ENCODE measurements at regions not wholly inside any gene's neighbourhood (a gene's known extent, or its start where the extent isn't known, plus 50 kb on each side); places are given as distances from the start of the nearest gene placed in this dataset.
"Not testable (repeated sequence)": the region's sequence is repeated elsewhere in the genome, so short reads cannot be mapped to it uniquely, and the experiment has no call there.

DNA sequence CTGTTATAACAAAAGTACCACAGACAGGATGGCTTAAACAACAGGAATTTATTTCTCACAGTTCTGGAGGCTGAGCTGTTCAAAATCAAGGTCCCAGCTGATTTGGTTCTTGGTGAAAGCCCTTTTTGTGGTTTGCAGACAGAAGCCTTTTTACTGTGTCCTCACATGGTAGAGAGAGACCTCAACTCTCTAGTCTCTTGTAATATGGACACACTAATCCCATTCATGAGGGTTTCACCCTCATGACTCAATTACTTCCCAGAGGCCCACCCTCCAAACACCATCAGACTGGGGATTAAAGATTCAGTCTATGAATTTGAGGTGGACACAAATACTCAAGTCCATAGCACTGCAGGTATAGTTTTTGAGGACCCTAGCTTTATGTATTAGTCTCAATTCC is 97.3 kb upstream of the WIPF3 start:
- not testable (repeated sequence) for DNase-seq

DNA sequence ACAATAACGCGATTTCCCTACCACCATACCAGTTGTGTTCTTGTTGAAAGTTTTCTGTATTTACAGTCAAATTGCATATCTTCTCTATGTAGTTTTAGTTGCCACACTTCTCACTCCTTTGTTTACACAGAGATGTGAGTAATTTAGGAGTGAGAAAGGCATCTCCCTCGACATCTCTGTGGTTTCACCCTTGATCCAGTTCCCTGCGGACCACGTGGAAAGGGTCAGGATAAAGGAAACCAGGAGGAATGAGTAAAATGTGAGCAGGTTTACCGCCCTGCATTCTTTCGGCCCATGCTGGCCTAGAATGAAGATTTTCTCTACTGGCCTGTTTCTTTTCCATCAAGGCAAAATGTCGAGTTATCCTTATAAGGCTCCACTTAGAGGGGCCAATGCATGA is 83.2 kb upstream of the WIPF3 start:
- peak; percentile 24 for DNase-seq

DNA sequence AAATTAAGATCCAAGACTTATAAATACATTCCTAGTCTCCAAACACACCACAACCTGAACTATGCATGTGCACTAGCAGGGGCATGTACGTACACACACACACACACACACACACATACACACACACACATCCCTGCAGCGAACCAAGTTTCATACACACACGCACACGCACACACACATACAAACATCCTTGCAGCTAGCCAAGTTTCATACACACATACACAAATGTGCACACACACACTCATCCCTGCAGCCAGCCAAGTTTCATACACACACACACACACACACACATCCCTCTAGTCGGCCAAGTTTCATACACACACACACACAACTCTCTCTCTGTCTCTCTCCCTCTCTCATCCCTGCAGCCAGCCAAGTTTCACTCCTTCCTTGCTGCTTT is 82.7 kb upstream of the WIPF3 start:
- DNase-seq, result no peak

DNA sequence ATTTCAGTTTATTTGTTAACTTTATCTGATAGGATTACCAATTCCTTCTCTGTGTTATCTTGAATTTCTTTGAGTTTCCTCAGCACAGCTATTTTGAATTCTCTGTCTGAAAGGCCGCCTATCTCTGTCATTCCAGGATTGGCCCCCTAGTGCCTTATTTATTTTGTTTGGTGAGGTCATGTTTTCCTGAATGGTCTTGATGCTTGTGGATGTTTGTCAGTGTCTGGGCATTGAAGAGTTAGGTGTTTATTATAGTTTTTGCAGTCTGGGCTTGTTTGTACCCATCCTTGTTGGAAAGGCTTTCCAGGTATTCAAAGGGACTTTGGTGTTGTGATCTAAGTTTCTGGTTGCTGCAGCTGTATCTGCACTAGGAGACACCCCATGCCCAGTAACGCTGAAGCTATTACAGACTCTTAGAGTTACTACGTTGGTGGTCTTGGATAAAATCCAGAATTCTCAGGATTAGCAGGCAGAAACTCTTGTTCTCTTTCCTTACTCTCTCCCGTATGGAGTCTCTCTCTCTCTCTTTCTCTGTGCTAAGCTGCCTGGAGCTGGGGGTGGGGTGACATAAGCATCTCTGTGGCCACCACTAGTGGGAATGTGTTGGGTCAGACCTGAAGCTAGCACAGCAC is 76.7 kb upstream of the WIPF3 start:
- not testable (repeated sequence) for DNase-seq

DNA sequence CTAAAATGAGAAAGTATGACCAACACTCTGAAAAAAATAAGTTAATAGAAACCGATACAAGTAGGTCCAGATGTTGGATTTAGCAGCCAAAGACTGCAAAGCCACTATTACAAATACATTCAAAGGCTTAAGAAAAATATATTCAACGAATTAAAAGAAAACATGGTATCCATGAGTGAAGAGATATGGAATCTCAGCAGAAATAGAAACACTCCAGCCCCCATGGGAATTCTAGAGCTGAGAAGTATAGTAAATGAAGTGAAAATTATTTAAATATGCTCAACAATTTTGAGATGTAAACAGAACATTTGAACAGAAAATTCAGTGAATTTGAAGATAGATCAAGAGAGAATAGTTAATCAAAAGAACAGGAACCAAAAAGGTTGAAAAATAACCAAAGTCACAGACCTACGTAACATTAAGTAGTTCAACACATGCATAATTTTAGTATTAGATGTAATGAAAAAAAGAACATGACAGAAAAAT is 72.0 kb upstream of the WIPF3 start:
- no peak for DNase-seq

DNA sequence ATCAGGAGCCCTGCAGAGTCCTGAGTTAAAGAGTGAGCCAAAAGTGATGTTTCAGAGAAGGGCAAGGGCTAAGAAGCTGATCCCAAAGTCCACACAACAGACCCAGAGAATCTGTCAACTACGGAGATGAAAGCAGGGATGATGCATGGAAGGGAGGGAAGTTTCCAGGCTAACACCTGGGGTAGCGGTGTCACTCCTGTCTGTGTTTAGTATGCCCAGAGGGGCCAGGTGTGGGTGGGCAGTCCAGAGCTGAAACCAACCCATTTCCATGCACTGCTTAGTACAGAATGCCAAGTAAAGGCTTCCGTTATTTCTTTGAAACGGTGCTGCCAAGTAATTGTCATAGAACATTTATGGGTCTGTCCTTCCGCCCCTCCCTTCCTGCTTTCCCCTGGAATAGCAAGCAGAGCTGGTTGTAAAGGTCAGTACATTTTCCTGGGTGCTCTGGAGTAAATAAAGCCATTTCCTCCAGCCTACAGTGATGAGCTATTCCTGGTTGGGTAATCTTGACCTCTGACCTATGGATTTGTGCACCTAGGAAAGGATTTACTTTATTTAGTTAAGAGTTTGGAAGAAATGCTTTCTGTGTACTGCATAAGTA is 58.6 kb upstream of the WIPF3 start:
- peak; percentile 47 for DNase-seq

DNA sequence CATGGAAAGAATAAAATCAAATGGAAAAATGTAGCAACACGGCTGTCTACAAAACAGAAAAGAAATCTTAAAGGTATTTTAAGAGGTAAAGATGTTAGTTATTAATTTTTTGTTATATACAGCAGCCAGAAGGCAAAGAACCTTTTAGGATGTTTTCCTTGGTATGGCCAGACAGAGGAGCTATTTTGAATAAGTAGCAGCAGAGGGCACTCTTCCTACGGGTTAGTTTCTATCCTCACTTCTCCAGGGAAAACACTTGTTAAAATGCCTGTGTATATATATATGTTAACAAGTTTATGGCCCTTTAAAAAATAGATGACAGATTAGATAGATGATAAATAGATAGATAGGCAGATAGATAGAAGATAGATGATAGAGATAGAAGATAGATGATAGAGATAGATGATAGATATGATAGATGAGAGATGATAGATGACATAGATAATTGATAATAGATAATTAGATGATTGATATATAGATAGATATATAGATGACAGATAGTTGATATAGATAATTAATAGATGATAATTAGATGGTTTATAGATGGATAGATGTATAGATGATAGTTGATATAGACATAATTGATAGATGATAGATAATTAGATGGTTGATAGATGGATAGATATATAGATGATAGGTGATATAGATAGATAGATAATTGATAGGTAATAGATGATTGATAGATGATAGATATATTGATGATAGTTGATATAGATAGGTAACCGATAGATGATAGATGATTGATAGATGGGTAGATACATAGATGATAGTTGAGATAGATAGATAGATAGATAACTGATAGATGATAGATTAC is 57.8 kb upstream of the WIPF3 start:
- peak; percentile 90 for DNase-seq

DNA sequence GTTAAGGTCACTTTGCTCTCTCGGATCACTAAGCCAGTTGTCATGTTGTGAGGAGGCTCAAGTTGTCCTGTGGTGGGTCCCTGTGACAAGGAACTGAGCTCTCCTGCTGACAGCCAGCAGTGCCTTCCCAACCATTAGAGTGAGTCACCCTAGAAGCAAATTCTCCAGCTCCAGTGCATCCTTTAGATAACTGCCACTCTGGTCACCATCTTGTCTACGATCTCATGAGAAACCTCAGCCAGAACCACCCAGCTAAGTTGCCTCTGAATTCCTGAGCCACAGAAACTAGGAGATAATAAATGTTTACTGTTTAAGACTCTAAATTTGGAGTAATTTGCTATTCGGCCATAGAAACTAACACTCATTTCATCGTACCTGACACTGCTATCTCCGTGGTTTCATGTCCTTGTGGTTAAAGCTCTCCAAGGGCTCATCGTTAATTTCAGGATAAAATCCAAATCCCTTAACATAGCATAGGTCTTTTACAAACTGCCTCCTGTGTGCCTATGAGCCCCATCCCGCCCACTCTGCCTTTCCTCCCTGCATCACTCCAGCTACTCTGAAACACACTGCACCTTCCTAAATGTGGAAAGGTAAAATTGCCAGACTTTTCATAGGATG is 56.5 kb upstream of the WIPF3 start:
- no peak for DNase-seq

DNA sequence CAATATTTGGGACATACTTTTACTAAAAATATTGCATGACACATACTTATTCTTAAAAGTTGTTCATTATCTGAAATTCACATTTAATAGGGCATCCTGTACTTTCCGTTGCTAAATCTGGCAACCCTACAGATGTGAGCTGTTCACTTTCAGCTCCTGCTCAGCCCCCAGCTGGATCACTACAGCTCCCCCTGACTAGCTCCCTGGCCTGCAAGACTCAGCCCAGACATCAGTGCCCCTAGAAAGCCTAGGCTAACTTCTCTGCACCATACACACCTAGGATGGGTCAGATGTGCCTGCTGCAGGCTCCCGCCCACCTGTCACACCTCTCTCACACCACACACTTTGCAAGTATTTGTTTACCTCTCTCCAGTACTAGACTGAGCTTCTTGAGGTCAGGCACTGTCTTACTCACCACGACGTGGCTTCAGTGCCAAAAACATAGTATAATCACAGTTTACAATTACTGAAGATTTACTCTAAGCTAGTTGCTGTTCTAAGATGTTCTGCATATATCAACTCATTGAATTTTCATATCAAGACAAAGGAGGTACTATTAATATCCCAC is 55.9 kb upstream of the WIPF3 start:
- not testable (repeated sequence) for DNase-seq

DNA sequence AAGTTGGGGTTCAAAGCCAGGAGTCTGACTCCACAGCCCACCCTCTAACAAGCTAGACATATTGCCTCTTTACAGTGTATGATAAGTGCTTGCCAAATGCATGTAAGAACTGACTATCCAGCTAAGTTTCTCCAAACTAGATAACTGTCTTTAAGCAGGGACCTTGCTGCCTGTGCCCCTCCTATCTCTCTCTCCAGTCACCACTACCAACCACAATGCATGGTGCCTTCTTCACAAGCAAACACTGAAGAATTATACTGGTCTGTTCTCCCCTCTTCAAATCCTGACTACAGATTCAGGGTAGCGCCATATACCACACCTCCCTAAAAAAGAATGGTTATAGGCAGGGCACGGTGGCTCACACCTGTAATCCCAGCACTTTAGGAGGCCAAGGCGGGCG is 55.3 kb upstream of the WIPF3 start:
- DNase-seq, result not testable (repeated sequence)

DNA sequence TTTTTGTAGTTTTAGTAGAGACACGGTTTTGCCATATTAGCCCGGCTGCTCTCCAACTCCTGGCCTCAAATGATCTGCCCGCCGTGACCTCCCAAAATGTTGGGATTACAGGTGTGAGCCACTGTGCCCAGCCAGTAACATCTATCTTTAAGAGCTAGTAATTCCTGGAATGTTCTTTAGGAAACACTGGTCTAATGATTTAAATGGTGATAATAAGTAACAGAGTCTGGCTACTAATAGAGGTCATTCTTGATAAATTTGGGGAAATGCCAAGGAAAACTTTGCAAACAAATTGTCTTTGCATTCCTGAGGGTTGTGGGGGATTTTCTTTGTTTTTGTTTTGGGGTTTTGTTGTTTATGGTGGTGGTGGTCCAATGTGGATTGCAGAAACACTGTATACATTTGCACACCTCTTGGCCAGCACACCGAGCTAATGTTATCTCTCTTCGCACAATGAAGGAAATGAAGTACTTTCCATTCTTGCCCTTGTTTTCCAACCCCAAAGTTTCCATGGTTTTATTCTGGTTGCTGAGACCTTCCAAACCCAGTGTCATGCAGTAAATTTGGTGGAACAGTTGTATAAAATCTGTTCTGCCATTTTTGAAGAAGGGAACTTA is 51.3 kb upstream of the WIPF3 start:
- DNase-seq, result no peak

All from DMS53 (cell line).